ENCODE measurements at regions not wholly inside any gene's neighbourhood (a gene's known extent, or its start where the extent isn't known, plus 50 kb on each side); places are given as distances from the start of the nearest gene placed in this dataset.

- TF ChIP-seq CTCF (IDR thresholded peaks at IDR 0.05; ENCODE audit: low read length) (no peak), EZH2 (optimal IDR thresholded peaks at IDR 0.05; ENCODE audit: low read depth, low read length) (no peak)
These were observed 120.8 kb upstream of the HS3ST1 start for GRCh38 chr4:11549525-11549924.
